Fibroblast of lung (primary cell): ENCODE measurements at regions not wholly inside any gene's neighbourhood (a gene's known extent, or its start where the extent isn't known, plus 50 kb on each side); places are given as distances from the start of the nearest gene placed in this dataset.

Experiments used
- CTCF ChIP-seq, 2 donors: IDR thresholded peaks in 1 of 2; conservative IDR thresholded peaks in 1 of 2; 1 replicate in 1 of 2; 2 replicates in 1 of 2; pipeline ENCODE4 v1.5.1; 2011 to 2012; ENCODE audit warnings: low read length in 2 of 2, control low read depth in 1 of 2, inconsistent platforms in 1 of 2, low read depth in 1 of 2, mild to moderate bottlenecking in 1 of 2
- EZH2 ChIP-seq: IDR thresholded peaks from 2 replicates; pipeline ENCODE4 v1.5.1; 2012; ENCODE audit warnings: low read length, control low read depth, mild to moderate bottlenecking; ENCODE audit errors: missing control alignments

- TF ChIP-seq CTCF (conservative IDR thresholded peaks at IDR 0.05 in 1 of 2, IDR thresholded peaks at IDR 0.05 in 1 of 2; ENCODE audit: low read depth in 1 of 2, low read length in 2 of 2) = no peak
- no peak for TF ChIP-seq EZH2
These were observed 1024.3 kb downstream of the BRD1 start for GRCh38 chr22:48803171-48803947.
